ENCODE measurements at regions not wholly inside any gene's neighbourhood (a gene's known extent, or its start where the extent isn't known, plus 50 kb on each side); places are given as distances from the start of the nearest gene placed in this dataset.

GRCh38 chr14:51552768-51553404 lies 98.8 kb upstream of the FRMD6 start:
- TF ChIP-seq ZNF776 (tag by site-specific recombination; IDR thresholded peaks at IDR 0.05; ENCODE audit: borderline replicate concordance) (no peak), CTCF (tag by site-specific recombination; IDR thresholded peaks at IDR 0.05) (no peak), ZNF560 (tag by site-specific recombination; IDR thresholded peaks at IDR 0.05; ENCODE audit: borderline replicate concordance) (no peak), ZNF596 (tag by site-specific recombination; IDR thresholded peaks at IDR 0.05) (no peak), ZNF114 (tag by site-specific recombination; IDR thresholded peaks at IDR 0.05) (no peak), ZNF23 (tag by site-specific recombination; IDR thresholded peaks at IDR 0.05; ENCODE audit: borderline replicate concordance) (no peak), ZNF274 (IDR thresholded peaks at IDR 0.05; ENCODE audit: low read length) (no peak), ZNF274 (tag by site-specific recombination; IDR thresholded peaks at IDR 0.05; ENCODE audit: borderline replicate concordance) (no peak), ZEB2 (tag by site-specific recombination; IDR thresholded peaks at IDR 0.05) (no peak), PATZ1 (tag by site-specific recombination; IDR thresholded peaks at IDR 0.05) (no peak)
